Smooth muscle cell (in vitro differentiated cells): ENCODE measurements at regions not wholly inside any gene's neighbourhood (a gene's known extent, or its start where the extent isn't known, plus 50 kb on each side); places are given as distances from the start of the nearest gene placed in this dataset.
A peak's percentile ranks its signal among the peaks of the same experiment; 100 is the strongest.

Experiments
- DNase-seq: peaks from one replicate; lab custom pipeline; 2025; ENCODE audit not compliant: unreplicated experiment; lab: John Stamatoyannopoulos, UW
- H2AFZ ChIP-seq: fragments of 200-600 bp; sonication (generic); 2 replicates; pipeline ENCODE4 v1.6.0; 2016; ENCODE audit warnings: antibody characterized with exemption, low read depth, mild to moderate bottlenecking
- H3F3A ChIP-seq: fragments of 200-600 bp; sonication (generic); 2 replicates; pipeline ENCODE4 v1.6.0; 2017; ENCODE audit warnings: antibody characterized with exemption, low read depth
- H3K27ac ChIP-seq: fragments of 200-600 bp; sonication (generic); 2 replicates; pipeline ENCODE4 v1.5.1; 2016; ENCODE audit warnings: low read depth, mild to moderate bottlenecking
- H3K27me3 ChIP-seq: fragments of 200-600 bp; sonication (generic); 2 replicates; pipeline ENCODE4 v1.6.1; 2016; ENCODE audit warnings: low read depth, mild to moderate bottlenecking
- H3K36me3 ChIP-seq: fragments of 200-600 bp; sonication (generic); 2 replicates; pipeline ENCODE4 v1.5.1; 2016; ENCODE audit warnings: low read depth
- H3K4me1 ChIP-seq: fragments of 200-600 bp; sonication (generic); 2 replicates; pipeline ENCODE4 v1.5.1; 2016; ENCODE audit warnings: low read depth
- H3K4me2 ChIP-seq: fragments of 200-600 bp; sonication (generic); 2 replicates; pipeline ENCODE4 v1.6.0; 2016; ENCODE audit warnings: mild to moderate bottlenecking
- H3K4me3 ChIP-seq: fragments of 200-600 bp; sonication (generic); 2 replicates; pipeline ENCODE4 v1.5.1; 2016; ENCODE audit warnings: mild to moderate bottlenecking
- H3K79me2 ChIP-seq: fragments of 200-600 bp; sonication (generic); 2 replicates; pipeline ENCODE4 v1.6.0; 2016; ENCODE audit warnings: low read depth, mild to moderate bottlenecking
- H3K9ac ChIP-seq: fragments of 200-600 bp; sonication (generic); 2 replicates; pipeline ENCODE4 v1.6.0; 2016; ENCODE audit warnings: low read depth
- H3K9me3 ChIP-seq: fragments of 200-600 bp; sonication (generic); replicated peaks from 2 replicates; pipeline ENCODE4 v1.5.1; 2016; ENCODE audit warnings: low read depth
- H4K20me1 ChIP-seq: fragments of 200-600 bp; sonication (generic); 2 replicates; pipeline ENCODE4 v1.6.0; 2016; ENCODE audit warnings: low read depth
- CTCF ChIP-seq: fragments of 200-600 bp; sonication (generic); IDR thresholded peaks from 2 replicates; pipeline ENCODE4 v1.5.1; 2017; ENCODE audit warnings: borderline replicate concordance, mild to moderate bottlenecking, antibody characterized with exemption; ENCODE audit not compliant: insufficient read depth, poor library complexity, severe bottlenecking
- WGBS: methylation state at CpG from one replicate; pipeline ENCODE4 v1.1.7; 2016; ENCODE audit warnings: low lambda C conversion rate; 5-methylcytosine and 5-hydroxymethylcytosine counted together

DNA sequence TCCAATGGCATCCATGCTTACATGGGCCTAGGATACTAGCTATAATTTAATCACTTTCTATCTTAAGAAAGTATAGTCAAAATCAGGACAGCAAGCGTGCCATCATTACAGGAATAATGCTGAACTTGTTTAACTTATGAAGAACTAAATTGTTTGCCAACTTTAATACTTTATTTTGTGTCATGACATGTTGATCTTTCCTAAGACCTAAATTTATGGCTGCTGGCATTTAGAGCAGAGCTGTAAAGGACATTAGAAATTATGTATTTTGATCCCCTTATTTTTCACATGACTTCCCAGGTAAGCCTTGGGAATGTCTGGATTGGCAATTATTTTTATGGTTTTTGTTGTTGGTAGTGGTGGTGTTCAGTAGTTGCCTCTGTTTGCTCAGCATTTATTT, 920.3 kb upstream of the GOT2 start:
- Histone ChIP-seq H3K79me2 (no peaks in the 10 kb centered on the region), H4K20me1 (no peaks in the 10 kb centered on the region), H3K4me1 (no peaks in the 10 kb centered on the region), H3K9me3 (no peaks in the 10 kb centered on the region), H2AFZ (no peak overlapping the region), H3K36me3 (no peaks in the 10 kb centered on the region), H3F3A (no peaks in the 10 kb centered on the region), H3K27me3 (no peaks in the 10 kb centered on the region), H3K27ac (no peak overlapping the region), H3K4me3 (no peak overlapping the region), H3K4me2 (no peak overlapping the region), H3K9ac (no peak overlapping the region)
- DNase-seq, result no peak
- no peak for TF ChIP-seq CTCF
- 100% methylated on average over 1 of the region's 1 CpG for whole genome bisulfite sequencing

DNA sequence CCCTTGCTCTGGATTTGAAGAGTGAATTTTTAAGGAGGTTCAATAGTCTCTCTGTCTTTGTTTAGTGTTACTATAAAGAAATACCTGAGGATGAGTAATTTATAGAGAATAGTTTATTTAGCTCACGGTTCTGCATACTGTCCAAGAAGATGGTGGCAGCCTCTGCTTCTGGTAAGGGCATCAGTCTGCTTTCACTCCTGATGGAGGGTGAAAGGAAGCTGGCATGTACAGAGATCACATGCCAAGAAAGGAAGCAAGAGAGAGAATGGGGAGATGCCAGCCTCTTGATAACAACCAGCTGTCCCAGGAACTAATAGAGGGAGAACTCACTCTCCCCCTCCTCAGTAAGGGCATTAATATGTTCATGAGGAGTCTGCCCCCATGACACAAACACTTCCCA, 917.5 kb upstream of the GOT2 start:
- Histone ChIP-seq H3K4me3 (no peak overlapping the region), H3K36me3 (no peaks in the 10 kb centered on the region), H2AFZ (no peak overlapping the region), H3K9ac (no peak overlapping the region), H3K9me3 (no peaks in the 10 kb centered on the region), H3F3A (no peaks in the 10 kb centered on the region), H3K4me2 (no peak overlapping the region), H3K79me2 (no peaks in the 10 kb centered on the region), H3K4me1 (no peaks in the 10 kb centered on the region), H3K27ac (no peak overlapping the region), H4K20me1 (no peaks in the 10 kb centered on the region), H3K27me3 (no peaks in the 10 kb centered on the region)
- TF ChIP-seq CTCF, result no peak
- no peak for DNase-seq
- 96% methylated on average over 1 of the region's 1 CpG for WGBS

- H3K9ac ChIP-seq, result no peak overlapping the region
- no peak for TF ChIP-seq CTCF
- no peak for DNase-seq
- no peaks in the 10 kb centered on the region for H4K20me1 ChIP-seq
- H3K79me2 ChIP-seq, result no peaks in the 10 kb centered on the region
- no peak overlapping the region for H3K4me3 ChIP-seq
- no peaks in the 10 kb centered on the region for H3K27me3 ChIP-seq
- H3K4me1 ChIP-seq, result no peaks in the 10 kb centered on the region
- H3K36me3 ChIP-seq, result no peaks in the 10 kb centered on the region
- no peak overlapping the region for H3K27ac ChIP-seq
- no peak overlapping the region for H2AFZ ChIP-seq
- H3K4me2 ChIP-seq, result no peak overlapping the region
- no peaks in the 10 kb centered on the region for H3F3A ChIP-seq
- no peaks in the 10 kb centered on the region for H3K9me3 ChIP-seq
Measured at GRCh38 chr16:59645194-59645593, 911.1 kb upstream of the GOT2 start.

GRCh38 chr16:59635674-59636073, 901.6 kb upstream of the GOT2 start:
- H3F3A ChIP-seq, result peaks cover 27% of the 10 kb centered on the region
- H3K4me2 ChIP-seq, result peak overlapping the region; percentile 58
- no peaks in the 10 kb centered on the region for H4K20me1 ChIP-seq
- no peak for DNase-seq
- no peaks in the 10 kb centered on the region for H3K27me3 ChIP-seq
- peaks cover 41% of the 10 kb centered on the region for H3K4me1 ChIP-seq
- H3K36me3 ChIP-seq, result no peaks in the 10 kb centered on the region
- no peak overlapping the region for H3K9ac ChIP-seq
- H2AFZ ChIP-seq, result no peak overlapping the region
- TF ChIP-seq CTCF, result no peak
- no peak overlapping the region for H3K4me3 ChIP-seq
- peak overlapping the region; percentile 62 for H3K27ac ChIP-seq
- no peaks in the 10 kb centered on the region for H3K79me2 ChIP-seq
- H3K9me3 ChIP-seq, result no peaks in the 10 kb centered on the region
